OCI-LY1 (cell line): ENCODE measurements at regions not wholly inside any gene's neighbourhood (a gene's known extent, or its start where the extent isn't known, plus 50 kb on each side); places are given as distances from the start of the nearest gene placed in this dataset.

Experiments used
- H2AFZ ChIP-seq: fragments of 200-600 bp; sonication (generic), shearing (Covaris generic); 2 replicates; pipeline ENCODE4 v1.6.0; 2014; ENCODE audit warnings: antibody characterized with exemption, mild to moderate bottlenecking, low read length
- H3F3A ChIP-seq: fragments of 200-600 bp; sonication (generic), shearing (Covaris generic); 2 replicates; pipeline ENCODE4 v1.6.0; 2014; ENCODE audit warnings: mild to moderate bottlenecking, antibody characterized with exemption, low read length, moderate library complexity; ENCODE audit not compliant: insufficient read depth
- H3K27ac ChIP-seq: fragments of 200-600 bp; sonication (generic); 2 replicates; pipeline ENCODE4 v1.5.1; 2014; ENCODE audit warnings: low read length, mixed run types, mild to moderate bottlenecking, low read depth; ENCODE audit not compliant: poor library complexity, severe bottlenecking
- H3K27me3 ChIP-seq: fragments of 200-600 bp; sonication (generic); 2 replicates; pipeline ENCODE4 v1.6.0; 2014; ENCODE audit warnings: antibody characterized with exemption, mild to moderate bottlenecking, low read length, moderate library complexity; ENCODE audit not compliant: insufficient read depth
- H3K36me3 ChIP-seq: fragments of 200-600 bp; sonication (generic); 2 replicates; pipeline ENCODE4 v1.6.1; 2014; ENCODE audit warnings: mild to moderate bottlenecking, antibody characterized with exemption, low read length, moderate library complexity, mixed read lengths; ENCODE audit not compliant: insufficient read depth
- H3K4me1 ChIP-seq: fragments of 200-600 bp; sonication (generic); 2 replicates; pipeline ENCODE4 v1.5.1; 2014; ENCODE audit warnings: mild to moderate bottlenecking, low read length, moderate library complexity; ENCODE audit not compliant: insufficient read depth, severe bottlenecking
- H3K4me2 ChIP-seq: fragments of 200-600 bp; sonication (generic), shearing (Covaris generic); 2 replicates; pipeline ENCODE4 v1.6.1; 2014; ENCODE audit warnings: low read length
- H3K4me3 ChIP-seq: fragments of 200-600 bp; sonication (generic); 2 replicates; pipeline ENCODE4 v1.5.1; 2014; ENCODE audit warnings: low read length, low read depth, mild to moderate bottlenecking, mixed read lengths; ENCODE audit not compliant: poor library complexity, severe bottlenecking
- H3K79me2 ChIP-seq: fragments of 200-600 bp; shearing (Covaris generic); 2 replicates; pipeline ENCODE4 v1.6.1; 2016; ENCODE audit warnings: mixed run types, low read length, mixed read lengths; ENCODE audit not compliant: insufficient read depth
- H3K9ac ChIP-seq: fragments of 200-600 bp; sonication (generic), shearing (Covaris generic); 2 replicates; pipeline ENCODE4 v1.6.1; 2014; ENCODE audit warnings: mild to moderate bottlenecking, low read length, mixed read lengths
- H3K9me2 ChIP-seq: fragments of 200-600 bp; sonication (generic), shearing (Covaris generic); 2 replicates; pipeline ENCODE4 v1.6.1; 2014; ENCODE audit warnings: low read depth, mild to moderate bottlenecking, low read length, mixed read lengths
- H3K9me3 ChIP-seq: fragments of 200-600 bp; shearing (Covaris generic); 2 replicates; pipeline ENCODE4 v1.6.1; 2014; ENCODE audit warnings: low read length, mixed read lengths
- H4K20me1 ChIP-seq: fragments of 200-600 bp; sonication (generic), shearing (Covaris generic); 2 replicates; pipeline ENCODE4 v1.6.0; 2016; ENCODE audit warnings: mild to moderate bottlenecking, low read length; ENCODE audit not compliant: insufficient read depth
- CTCF ChIP-seq: fragments of 200-600 bp; sonication (generic), shearing (Covaris generic); IDR thresholded peaks from 2 replicates; pipeline ENCODE4 v1.5.1; 2017; ENCODE audit warnings: mild to moderate bottlenecking, antibody characterized with exemption, low read length, moderate library complexity, mixed read lengths
- EZH2 ChIP-seq: fragments of 200-600 bp; sonication (generic), shearing (Covaris generic); IDR thresholded peaks from 2 replicates; pipeline ENCODE4 v1.8.0; 2017; ENCODE audit warnings: borderline replicate concordance, mixed run types, mild to moderate bottlenecking, antibody characterized with exemption, low read length, moderate library complexity, mixed read lengths

- no peaks in the 10 kb centered on the region for H3K27me3 ChIP-seq
- no peaks in the 10 kb centered on the region for H3F3A ChIP-seq
- no peak overlapping the region for H3K4me3 ChIP-seq
- no peak overlapping the region for H3K27ac ChIP-seq
- no peaks in the 10 kb centered on the region for H3K9me2 ChIP-seq
- no peaks in the 10 kb centered on the region for H3K4me1 ChIP-seq
- no peak overlapping the region for H2AFZ ChIP-seq
- no peak overlapping the region for H3K4me2 ChIP-seq
- H3K9me3 ChIP-seq = no peaks in the 10 kb centered on the region
- H3K9ac ChIP-seq = no peak overlapping the region
- TF ChIP-seq EZH2 = no peak
- no peak for TF ChIP-seq CTCF
- no peaks in the 10 kb centered on the region for H3K36me3 ChIP-seq
- H3K79me2 ChIP-seq = no peaks in the 10 kb centered on the region
- no peaks in the 10 kb centered on the region for H4K20me1 ChIP-seq
Observed at GRCh38 chr18:10111191-10111590, 197.4 kb downstream of the VAPA start.

GRCh38 chr18:10111944-10112343, 198.1 kb downstream of the VAPA start:
- Histone ChIP-seq H3K4me1 (no peaks in the 10 kb centered on the region), H3F3A (no peaks in the 10 kb centered on the region), H3K27ac (no peak overlapping the region), H3K79me2 (no peaks in the 10 kb centered on the region), H3K36me3 (no peaks in the 10 kb centered on the region), H3K9me3 (no peaks in the 10 kb centered on the region), H4K20me1 (no peaks in the 10 kb centered on the region), H2AFZ (no peak overlapping the region), H3K4me3 (no peak overlapping the region), H3K27me3 (no peaks in the 10 kb centered on the region), H3K9ac (no peak overlapping the region), H3K9me2 (no peaks in the 10 kb centered on the region), H3K4me2 (no peak overlapping the region)
- TF ChIP-seq CTCF = no peak
- no peak for TF ChIP-seq EZH2

- Histone ChIP-seq H3K4me3 (no peak overlapping the region), H3K4me1 (no peaks in the 10 kb centered on the region), H3K9ac (no peak overlapping the region), H3F3A (no peaks in the 10 kb centered on the region), H2AFZ (no peak overlapping the region), H3K36me3 (no peaks in the 10 kb centered on the region), H3K9me2 (no peaks in the 10 kb centered on the region), H3K4me2 (no peak overlapping the region), H3K27ac (no peak overlapping the region), H3K79me2 (no peaks in the 10 kb centered on the region), H3K9me3 (no peaks in the 10 kb centered on the region; the same call in 1 of the 2 replicates), H3K27me3 (no peaks in the 10 kb centered on the region), H4K20me1 (no peaks in the 10 kb centered on the region)
- TF ChIP-seq EZH2 = no peak
- TF ChIP-seq CTCF = no peak
Observed at GRCh38 chr18:10113121-10114022, 199.6 kb downstream of the VAPA start.
